ENCODE measurements at regions not wholly inside any gene's neighbourhood (a gene's known extent, or its start where the extent isn't known, plus 50 kb on each side); places are given as distances from the start of the nearest gene placed in this dataset.

GRCh38 chrX:13903405-13903804 is 86.5 kb upstream of the GPM6B start:
- Histone ChIP-seq H3K4me1 (ENCODE audit: control insufficient read depth in 1 of 2, insufficient read depth in 2 of 2, low read length in 2 of 2) (no peaks in the 10 kb centered on the region), H2AFZ (ENCODE audit: insufficient read depth, low read depth, low read length, poor library complexity, severe bottlenecking) (no peak overlapping the region), H3K9ac (ENCODE audit: insufficient read depth, low read length, poor library complexity, severe bottlenecking) (no peak overlapping the region), H3K79me2 (ENCODE audit: insufficient read depth, low read length) (no peaks in the 10 kb centered on the region), H4K20me1 (ENCODE audit: insufficient read depth, low read length) (no peaks in the 10 kb centered on the region), H3K36me3 (replicated peaks in 1 of 2; ENCODE audit: control insufficient read depth in 1 of 2, insufficient read depth in 2 of 2, low read length in 2 of 2) (no peaks in the 10 kb centered on the region), H3K4me3 (replicated peaks in 1 of 3; ENCODE audit: low read depth in 2 of 3, low read length in 3 of 3) (no peak overlapping the region), H3K9me3 (replicated peaks in 1 of 2; ENCODE audit: control insufficient read depth in 1 of 2, insufficient read depth in 1 of 2, low read length in 2 of 2) (no peaks in the 10 kb centered on the region), H3K27me3 (ENCODE audit: control insufficient read depth in 2 of 2, insufficient read depth in 2 of 2, low read length in 2 of 2) (no peaks in the 10 kb centered on the region), H3K4me2 (replicated peaks; ENCODE audit: extremely low read depth, low read length, poor library complexity, severe bottlenecking) (no peak overlapping the region), H3K27ac (ENCODE audit: low read depth in 1 of 2, low read length in 2 of 2) (no peak overlapping the region)
- no peak overlapping the region for H3K4me3 Mint-ChIP-seq
- peaks cover 0 to 1% (median 0%) of the 10 kb centered on the region in 7 donors for H3K9me3 Mint-ChIP-seq
- H3K4me1 Mint-ChIP-seq, result peaks cover 4% of the 10 kb centered on the region
- no peak for DNase-seq
- H3K27ac Mint-ChIP-seq, result no peak overlapping the region
- no peak for TF ChIP-seq CTCF (IDR thresholded peaks at IDR 0.05)
- H3K36me3 Mint-ChIP-seq, result no peaks in the 10 kb centered on the region
- H3K27me3 Mint-ChIP-seq (ENCODE audit: low read depth in 3 of 3), result peaks cover 0 to 16% (median 0%) of the 10 kb centered on the region in 3 donors
- WGBS (ENCODE audit: insufficient coverage), result 100% methylated on average over 3 of the region's 8 CpGs
- intact Hi-C loops (cut with micrococcal nuclease), result no loop called here

DNA sequence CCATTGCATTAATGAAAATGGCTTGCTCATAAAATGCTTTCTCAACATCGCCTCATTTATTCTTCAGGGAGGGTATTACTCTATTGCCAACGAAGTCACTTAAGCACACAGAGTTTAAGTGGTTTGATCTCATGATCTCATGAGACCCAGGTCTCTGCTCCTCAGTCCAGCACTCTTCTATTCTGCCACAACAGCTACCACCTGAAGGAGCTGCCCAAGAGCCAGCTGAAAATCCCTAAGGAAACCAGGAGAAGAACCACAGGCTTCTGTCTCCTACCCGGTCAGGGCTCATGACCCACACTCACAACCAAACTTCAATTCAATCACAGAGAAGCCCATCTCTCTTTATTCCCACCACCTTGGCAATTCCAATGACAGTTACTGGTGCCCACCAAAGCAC is 85.5 kb upstream of the GPM6B start:
- H3K36me3 ChIP-seq (replicated peaks in 1 of 2; ENCODE audit: control insufficient read depth in 1 of 2, insufficient read depth in 2 of 2, low read length in 2 of 2), result no peaks in the 10 kb centered on the region
- no peak overlapping the region for H3K4me3 ChIP-seq (replicated peaks in 1 of 3; ENCODE audit: low read depth in 2 of 3, low read length in 3 of 3)
- Mint-ChIP-seq H3K9me3 (peaks cover 0 to 1% (median 0%) of the 10 kb centered on the region in 7 donors), H3K4me1 (peaks cover 2% of the 10 kb centered on the region), H3K36me3 (no peaks in the 10 kb centered on the region), H3K27ac (no peak overlapping the region), H3K4me3 (no peak overlapping the region), H3K27me3 (ENCODE audit: low read depth in 3 of 3) (peaks cover 0 to 16% (median 0%) of the 10 kb centered on the region in 3 donors)
- WGBS (ENCODE audit: insufficient coverage), result 100% methylated on average over 1 of the region's 3 CpGs
- H3K9ac ChIP-seq (ENCODE audit: insufficient read depth, low read length, poor library complexity, severe bottlenecking), result no peak overlapping the region
- H4K20me1 ChIP-seq (ENCODE audit: insufficient read depth, low read length), result no peaks in the 10 kb centered on the region
- H3K4me2 ChIP-seq (replicated peaks; ENCODE audit: extremely low read depth, low read length, poor library complexity, severe bottlenecking), result no peak overlapping the region
- no peaks in the 10 kb centered on the region for H3K9me3 ChIP-seq (replicated peaks in 1 of 2; ENCODE audit: control insufficient read depth in 1 of 2, insufficient read depth in 1 of 2, low read length in 2 of 2)
- H3K27me3 ChIP-seq (ENCODE audit: control insufficient read depth in 2 of 2, insufficient read depth in 2 of 2, low read length in 2 of 2), result no peaks in the 10 kb centered on the region
- TF ChIP-seq CTCF (IDR thresholded peaks at IDR 0.05), result no peak
- intact Hi-C loops (cut with micrococcal nuclease), result no loop called here
- no peaks in the 10 kb centered on the region for H3K4me1 ChIP-seq (ENCODE audit: control insufficient read depth in 1 of 2, insufficient read depth in 2 of 2, low read length in 2 of 2)
- H3K27ac ChIP-seq (ENCODE audit: low read depth in 1 of 2, low read length in 2 of 2), result no peak overlapping the region
- H2AFZ ChIP-seq (ENCODE audit: insufficient read depth, low read depth, low read length, poor library complexity, severe bottlenecking), result no peak overlapping the region
- no peak for DNase-seq
- H3K79me2 ChIP-seq (ENCODE audit: insufficient read depth, low read length), result no peaks in the 10 kb centered on the region

Measured in CD14-positive monocyte (primary cell).